Fibroblast of lung (primary cell): ENCODE measurements at regions not wholly inside any gene's neighbourhood (a gene's known extent, or its start where the extent isn't known, plus 50 kb on each side); places are given as distances from the start of the nearest gene placed in this dataset.

Experiments
- CTCF ChIP-seq, 2 donors: IDR thresholded peaks in 1 of 2; conservative IDR thresholded peaks in 1 of 2; 1 replicate in 1 of 2; 2 replicates in 1 of 2; pipeline ENCODE4 v1.5.1; 2011 to 2012; ENCODE audit warnings: low read length in 2 of 2, control low read depth in 1 of 2, inconsistent platforms in 1 of 2, low read depth in 1 of 2, mild to moderate bottlenecking in 1 of 2
- EZH2 ChIP-seq: IDR thresholded peaks from 2 replicates; pipeline ENCODE4 v1.5.1; 2012; ENCODE audit warnings: low read length, control low read depth, mild to moderate bottlenecking; ENCODE audit errors: missing control alignments

- TF ChIP-seq CTCF (conservative IDR thresholded peaks at IDR 0.05 in 1 of 2, IDR thresholded peaks at IDR 0.05 in 1 of 2; ENCODE audit: low read depth in 1 of 2, low read length in 2 of 2) (no peak), EZH2 (no peak)
These were observed 586.2 kb upstream of the NECTIN3 start for GRCh38 chr3:110485389-110485788.
